SK-N-SH (cell line): ENCODE measurements at regions not wholly inside any gene's neighbourhood (a gene's known extent, or its start where the extent isn't known, plus 50 kb on each side); places are given as distances from the start of the nearest gene placed in this dataset.

Source experiments
- CTCF ChIA-PET: fragments of 300-600, 350-600 bp; formaldehyde crosslinking; extraction: SDS; loops from one replicate; lab custom pipeline; 2021; lab: Yijun Ruan, JAX
- POLR2A ChIA-PET: fragments of 350-600 bp; sonication (Branson Sonifier 250); formaldehyde crosslinking; extraction: SDS; loops from one replicate; lab custom pipeline; 2020; ENCODE audit warnings: antibody characterized with exemption, inconsistent platforms; lab: Yijun Ruan, JAX
- DNase-seq: peaks from one replicate; pipeline ENCODE4 v3.0.0; 2012
- H2AFZ ChIP-seq: fragments of 200-600 bp; sonication (generic); 2 replicates; pipeline ENCODE4 v1.8.1; 2016; ENCODE audit warnings: antibody characterized with exemption, mild to moderate bottlenecking, low read depth
- H3F3A ChIP-seq: fragments of 200-600 bp; sonication (generic); replicated peaks from 2 replicates; pipeline ENCODE3; 2016; ENCODE audit warnings: antibody characterized with exemption, mild to moderate bottlenecking; ENCODE audit not compliant: insufficient read depth
- H3K27ac ChIP-seq, 2 experiments: fragments of 200-500 bp in 1 of 2; fragments of 200-600 bp in 1 of 2; sonication (Bioruptor generic) in 1 of 2; sonication (generic), shearing (Covaris generic) in 1 of 2; 2 replicates each; pipeline versions ENCODE4 v1.5.1 to v1.6.1; 2014 to 2016; ENCODE audit warnings: low read depth in 2 of 2, inconsistent platforms in 1 of 2, low read length in 1 of 2, mild to moderate bottlenecking in 1 of 2, mixed read lengths in 1 of 2
- H3K27me3 ChIP-seq: fragments of 200-600 bp; sonication (generic), shearing (Covaris generic); 2 replicates; pipeline ENCODE4 v1.6.1; 2016; ENCODE audit warnings: mixed run types; ENCODE audit not compliant: insufficient read depth
- H3K36me3 ChIP-seq, 2 experiments: fragments of 200-500 bp in 1 of 2; fragments of 200-600 bp in 1 of 2; sonication (Bioruptor generic) in 1 of 2; sonication (generic) in 1 of 2; replicated peaks in 1 of 2; 2 replicates each; pipeline versions ENCODE3 to v1.5.1; 2014 to 2016; ENCODE audit warnings: low read length in 1 of 2, mild to moderate bottlenecking in 1 of 2; ENCODE audit not compliant: insufficient read depth in 2 of 2, control insufficient read depth in 1 of 2
- H3K4me1 ChIP-seq, 2 experiments: fragments of 200-500 bp in 1 of 2; fragments of 200-600 bp in 1 of 2; sonication (Bioruptor generic) in 1 of 2; sonication (generic), shearing (Covaris generic) in 1 of 2; 2 replicates each; pipeline versions ENCODE4 v1.5.1 to v1.6.1; 2014 to 2016; ENCODE audit warnings: low read depth in 1 of 2, low read length in 1 of 2, mixed run types in 1 of 2; ENCODE audit not compliant: insufficient read depth in 2 of 2, control insufficient read depth in 1 of 2
- H3K4me2 ChIP-seq: fragments of 200-600 bp; sonication (generic), shearing (Covaris generic); 2 replicates; pipeline ENCODE4 v1.6.1; 2017; ENCODE audit warnings: mixed run types
- H3K4me3 ChIP-seq, 2 experiments: fragments of 200-500 bp in 1 of 2; fragments of 200-600 bp in 1 of 2; sonication (Bioruptor generic) in 1 of 2; sonication (generic), shearing (Covaris generic) in 1 of 2; 2 replicates each; pipeline versions ENCODE4 v1.5.1 to v1.8.1; 2014 to 2016; ENCODE audit warnings: low read depth in 2 of 2, inconsistent platforms in 1 of 2, low read length in 1 of 2, mild to moderate bottlenecking in 1 of 2, mixed read lengths in 1 of 2, moderate library complexity in 1 of 2
- H3K79me2 ChIP-seq: fragments of 200-600 bp; sonication (generic); 2 replicates; pipeline ENCODE4 v1.8.1; 2017; ENCODE audit warnings: mild to moderate bottlenecking; ENCODE audit not compliant: insufficient read depth
- H3K9ac ChIP-seq: fragments of 200-600 bp; sonication (generic); 2 replicates; pipeline ENCODE4 v1.6.1; 2017; ENCODE audit warnings: mixed run types
- H3K9me2 ChIP-seq: fragments of 200-600 bp; sonication (generic); 2 replicates; pipeline ENCODE4 v1.6.1; 2017; ENCODE audit warnings: mixed run types
- H3K9me3 ChIP-seq: fragments of 200-600 bp; sonication (generic); 2 replicates; pipeline ENCODE4 v1.6.1; 2017; ENCODE audit warnings: mixed run types, mild to moderate bottlenecking, moderate library complexity
- H4K20me1 ChIP-seq: fragments of 200-600 bp; sonication (generic); 2 replicates; pipeline ENCODE4 v1.6.1; 2017; ENCODE audit warnings: mild to moderate bottlenecking, mixed run types; ENCODE audit not compliant: insufficient read depth
- CTCF ChIP-seq: fragments of 200-600 bp; sonication (generic); IDR thresholded peaks from 2 replicates; pipeline ENCODE4 v1.6.1; 2017; ENCODE audit warnings: antibody characterized with exemption, mild to moderate bottlenecking, moderate library complexity
- ELF1 ChIP-seq: IDR thresholded peaks from 2 replicates; pipeline ENCODE4 v1.4.0; 2012
- FOSL2 ChIP-seq: IDR thresholded peaks from 2 replicates; pipeline ENCODE4 v1.4.0; 2012; ENCODE audit warnings: low read depth, mild to moderate bottlenecking, moderate library complexity, borderline replicate concordance
- GABPA ChIP-seq: IDR thresholded peaks from 2 replicates; pipeline ENCODE4 v1.4.0; 2012; ENCODE audit warnings: low read depth, mild to moderate bottlenecking
- IRF3 ChIP-seq: fragments of 150-350 bp; IDR thresholded peaks from 2 replicates; pipeline ENCODE4 v1.6.1; 2016; ENCODE audit warnings: mild to moderate bottlenecking, low read depth, low read length
- MXI1 ChIP-seq: IDR thresholded peaks from 2 replicates; pipeline ENCODE4 v1.6.1; 2012; ENCODE audit warnings: mild to moderate bottlenecking, low read depth, low read length, improper control_type of control experiment
- NFIC ChIP-seq: IDR thresholded peaks from 2 replicates; pipeline ENCODE4 v1.4.0; 2012; ENCODE audit warnings: borderline replicate concordance
- REST ChIP-seq: IDR thresholded peaks from 2 replicates; pipeline ENCODE4 v1.6.1; 2012; ENCODE audit warnings: mild to moderate bottlenecking, low read depth, low read length, moderate library complexity
- SMC3 ChIP-seq: IDR thresholded peaks from 2 replicates; pipeline ENCODE4 v1.6.1; 2012; ENCODE audit warnings: low read depth, low read length, improper control_type of control experiment
- YY1 ChIP-seq: IDR thresholded peaks from 2 replicates; pipeline ENCODE4 v1.4.0; 2012; ENCODE audit warnings: low read depth, mild to moderate bottlenecking
- ZBTB33 ChIP-seq: IDR thresholded peaks from 2 replicates; pipeline ENCODE4 v1.4.0; 2012; ENCODE audit warnings: low read depth, borderline replicate concordance
- WGBS: methylation state at CpG from one replicate; pipeline ENCODE4 v1.1.6; 2017; ENCODE audit warnings: low lambda C conversion rate; 5-methylcytosine and 5-hydroxymethylcytosine counted together

- H3K4me2 ChIP-seq, result no peak overlapping the region
- H3K4me1 ChIP-seq, result no peaks in the 10 kb centered on the region
- H3F3A ChIP-seq, result no peaks in the 10 kb centered on the region
- no peak for DNase-seq
- H4K20me1 ChIP-seq, result no peaks in the 10 kb centered on the region
- TF ChIP-seq CTCF, result no peak
- TF ChIP-seq ELF1, result no peak
- TF ChIP-seq NFIC, result no peak
- no peak for TF ChIP-seq GABPA
- no peak for TF ChIP-seq SMC3
- no peak for TF ChIP-seq ZBTB33
- no peak for TF ChIP-seq MXI1
- no peak for TF ChIP-seq FOSL2
- TF ChIP-seq IRF3, result no peak
- no peak for TF ChIP-seq REST
- no peak for TF ChIP-seq YY1
- no peaks in the 10 kb centered on the region for H3K79me2 ChIP-seq
- H3K27me3 ChIP-seq, result no peaks in the 10 kb centered on the region
- no peaks in the 10 kb centered on the region for H3K9me3 ChIP-seq
- WGBS, result 3% methylated on average over 1 of the region's 1 CpG
- H3K9me2 ChIP-seq, result no peaks in the 10 kb centered on the region
- CTCF ChIA-PET, result no interaction called here
- H3K27ac ChIP-seq, result no peak overlapping the region
- no peaks in the 10 kb centered on the region for H3K36me3 ChIP-seq
- H2AFZ ChIP-seq, result no peak overlapping the region
- POLR2A ChIA-PET, result no interaction called here
- H3K4me3 ChIP-seq, result no peak overlapping the region
- H3K9ac ChIP-seq, result no peak overlapping the region
Observed at GRCh38 chr13:83536153-83536552, 346.1 kb downstream of the SLITRK1 start.
